Glomerular visceral epithelial cell (primary cell): ENCODE measurements at regions not wholly inside any gene's neighbourhood (a gene's known extent, or its start where the extent isn't known, plus 50 kb on each side); places are given as distances from the start of the nearest gene placed in this dataset.
"Not testable (repeated sequence)": the region's sequence is repeated elsewhere in the genome, so short reads cannot be mapped to it uniquely, and the experiment has no call there.

ENCODE experiments used
- DNase-seq: peaks from one replicate; pipeline ENCODE4 v3.0.0-alpha.2; 2016; ENCODE audit errors: extremely low spot score

- DNase-seq, result peak; percentile 59
Measured at GRCh38 chr18:23311351-23312121, 141.6 kb upstream of the RIOK3 start.

GRCh38 chr18:23313379-23313778, 139.7 kb upstream of the RIOK3 start:
- DNase-seq, result no peak

GRCh38 chr18:23314672-23315071, 138.4 kb upstream of the RIOK3 start:
- DNase-seq, result no peak

- DNase-seq, result no peak
Measured at GRCh38 chr18:23316316-23316715, 136.8 kb upstream of the RIOK3 start.

GRCh38 chr18:23316988-23317387, 136.1 kb upstream of the RIOK3 start:
- DNase-seq, result no peak

GRCh38 chr18:23317975-23318675, 135.0 kb upstream of the RIOK3 start:
- DNase-seq, result peak; percentile 71

GRCh38 chr18:23320709-23321236, 132.3 kb upstream of the RIOK3 start:
- DNase-seq, result no peak

- DNase-seq, result no peak
Measured at GRCh38 chr18:23321996-23322395, 131.1 kb upstream of the RIOK3 start.

GRCh38 chr18:23324056-23324811, 128.9 kb upstream of the RIOK3 start:
- no peak for DNase-seq

- no peak for DNase-seq
Measured at GRCh38 chr18:23324861-23325260, 128.2 kb upstream of the RIOK3 start.

- not testable (repeated sequence) for DNase-seq
Measured at GRCh38 chr18:23329671-23330070, 123.4 kb upstream of the RIOK3 start.

GRCh38 chr18:23330423-23330822, 122.7 kb upstream of the RIOK3 start:
- DNase-seq, result no peak

- DNase-seq, result no peak
Measured at GRCh38 chr18:23331091-23331920, 121.8 kb upstream of the RIOK3 start.

- no peak for DNase-seq
Measured at GRCh38 chr18:23332356-23332755, 120.7 kb upstream of the RIOK3 start.

- no peak for DNase-seq
Measured at GRCh38 chr18:23333827-23334226, 119.3 kb upstream of the RIOK3 start.

GRCh38 chr18:23334569-23334968, 118.5 kb upstream of the RIOK3 start:
- DNase-seq, result no peak

GRCh38 chr18:23336101-23336500, 117.0 kb upstream of the RIOK3 start:
- DNase-seq, result no peak

GRCh38 chr18:23337599-23338444, 115.3 kb upstream of the RIOK3 start:
- peak; percentile 57 for DNase-seq

- DNase-seq, result no peak
Measured at GRCh38 chr18:23340661-23341060, 112.4 kb upstream of the RIOK3 start.

GRCh38 chr18:23341383-23341782, 111.7 kb upstream of the RIOK3 start:
- no peak for DNase-seq
